GM13976 (cell line): ENCODE measurements at regions not wholly inside any gene's neighbourhood (a gene's known extent, or its start where the extent isn't known, plus 50 kb on each side); places are given as distances from the start of the nearest gene placed in this dataset.

Source experiments
- DNase-seq: peaks from one replicate; pipeline ENCODE4 v3.0.0; 2012; ENCODE audit warnings: low spot score
- in situ Hi-C: fragments of 300-500 bp; cut with MboI; formaldehyde crosslinking; loops from one replicate; pipeline ENCODE4 v1.12.0; 2022; ENCODE audit warnings: low sequenced_read_pairs, mixed read lengths, inconsistent platforms; ENCODE audit not compliant: unreplicated experiment
- TF ChIP-seq, protein P1 (sequence below): IDR thresholded peaks from 2 replicates; pipeline ENCODE4 v1.5.1; 2012; ENCODE audit warnings: borderline replicate concordance, mild to moderate bottlenecking; ENCODE audit not compliant: insufficient read depth; ENCODE audit errors: extremely low read depth, missing control alignments, control extremely low read depth

DNA sequence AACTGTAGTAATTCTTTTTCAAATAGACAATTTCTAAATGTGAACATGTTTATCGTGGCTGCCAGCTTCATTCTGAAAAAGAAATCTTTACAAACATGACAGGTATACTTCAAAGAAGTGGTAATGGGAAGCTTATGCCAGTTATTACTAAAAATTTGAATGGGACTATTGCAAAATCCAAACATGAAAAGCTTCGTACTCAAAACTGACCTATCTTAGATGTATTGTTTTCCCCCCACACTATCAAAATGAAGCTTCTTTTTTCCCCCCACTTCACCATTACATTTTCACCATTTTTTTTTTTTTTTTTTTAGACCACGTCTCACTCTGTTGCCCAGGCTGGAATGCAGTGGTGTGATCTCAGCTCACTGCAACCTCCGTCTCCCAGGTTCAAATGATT lies 50.4 kb upstream of the SERTAD2 start:
- in situ Hi-C loops: no loop called here
- no peak for DNase-seq
- TF ChIP-seq, protein P1, sequence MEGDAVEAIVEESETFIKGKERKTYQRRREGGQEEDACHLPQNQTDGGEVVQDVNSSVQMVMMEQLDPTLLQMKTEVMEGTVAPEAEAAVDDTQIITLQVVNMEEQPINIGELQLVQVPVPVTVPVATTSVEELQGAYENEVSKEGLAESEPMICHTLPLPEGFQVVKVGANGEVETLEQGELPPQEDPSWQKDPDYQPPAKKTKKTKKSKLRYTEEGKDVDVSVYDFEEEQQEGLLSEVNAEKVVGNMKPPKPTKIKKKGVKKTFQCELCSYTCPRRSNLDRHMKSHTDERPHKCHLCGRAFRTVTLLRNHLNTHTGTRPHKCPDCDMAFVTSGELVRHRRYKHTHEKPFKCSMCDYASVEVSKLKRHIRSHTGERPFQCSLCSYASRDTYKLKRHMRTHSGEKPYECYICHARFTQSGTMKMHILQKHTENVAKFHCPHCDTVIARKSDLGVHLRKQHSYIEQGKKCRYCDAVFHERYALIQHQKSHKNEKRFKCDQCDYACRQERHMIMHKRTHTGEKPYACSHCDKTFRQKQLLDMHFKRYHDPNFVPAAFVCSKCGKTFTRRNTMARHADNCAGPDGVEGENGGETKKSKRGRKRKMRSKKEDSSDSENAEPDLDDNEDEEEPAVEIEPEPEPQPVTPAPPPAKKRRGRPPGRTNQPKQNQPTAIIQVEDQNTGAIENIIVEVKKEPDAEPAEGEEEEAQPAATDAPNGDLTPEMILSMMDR: no peak

DNA sequence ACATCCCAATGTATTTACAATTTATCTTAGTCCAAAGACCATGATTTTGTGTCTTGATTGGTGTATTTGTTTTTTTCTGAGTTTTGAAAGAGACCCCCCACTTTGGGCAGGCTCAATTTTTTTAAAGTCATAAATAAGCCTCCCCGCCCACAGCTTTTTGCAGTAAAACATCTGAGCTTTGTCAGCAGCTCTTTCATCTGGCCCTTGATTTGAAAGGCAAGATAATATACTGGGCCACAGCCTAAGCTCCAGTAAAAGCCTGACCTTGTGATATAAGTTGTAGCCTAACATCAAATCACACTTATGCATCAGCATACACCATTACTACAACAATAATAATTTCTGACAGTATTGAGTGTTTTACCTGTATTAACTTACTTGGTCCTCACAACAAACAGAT lies 51.3 kb upstream of the SERTAD2 start:
- in situ Hi-C loops: no loop called here
- no peak for DNase-seq
- TF ChIP-seq, protein P1: no peak

DNA sequence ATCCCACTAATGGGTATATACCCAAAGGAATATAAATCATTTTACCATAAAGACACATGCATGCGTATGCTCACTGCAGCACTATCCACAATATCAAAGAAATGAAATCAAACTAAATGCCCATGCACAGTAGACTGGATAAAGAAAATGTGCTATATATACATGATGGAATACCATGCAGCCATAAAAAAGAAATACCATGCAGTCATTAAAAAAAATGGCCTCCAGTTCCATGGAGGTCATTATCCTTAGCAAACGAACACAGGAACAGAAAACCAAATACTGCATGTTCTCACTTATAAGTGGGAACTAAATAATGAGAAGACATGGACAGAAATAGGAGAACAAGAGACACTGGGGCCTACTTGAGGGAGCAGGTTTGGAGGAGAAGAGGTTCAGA lies 53.6 kb upstream of the SERTAD2 start:
- TF ChIP-seq, protein P1: no peak
- in situ Hi-C loops: no loop called here
- DNase-seq: no peak

DNA sequence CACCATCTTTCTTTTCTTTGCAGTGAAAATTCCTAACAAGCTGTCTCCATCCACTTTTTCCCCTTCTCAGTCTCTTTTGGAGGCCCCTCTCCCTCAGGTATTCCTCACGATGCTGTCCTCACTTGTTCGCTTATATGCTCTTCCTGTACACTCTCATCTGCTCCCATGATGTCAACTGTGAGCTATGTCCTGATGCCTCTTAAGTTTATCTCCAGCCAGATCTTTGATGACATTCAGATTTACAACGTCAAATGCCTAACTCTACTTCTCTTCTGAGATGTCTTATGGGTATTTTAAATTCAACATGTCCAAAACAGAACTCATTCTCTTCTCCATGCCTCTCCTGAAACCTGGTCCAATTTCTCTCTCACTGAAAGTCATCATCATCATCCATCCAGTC lies 55.1 kb upstream of the SERTAD2 start:
- DNase-seq: no peak
- TF ChIP-seq, protein P1: no peak
- in situ Hi-C loops: no loop called here

DNA sequence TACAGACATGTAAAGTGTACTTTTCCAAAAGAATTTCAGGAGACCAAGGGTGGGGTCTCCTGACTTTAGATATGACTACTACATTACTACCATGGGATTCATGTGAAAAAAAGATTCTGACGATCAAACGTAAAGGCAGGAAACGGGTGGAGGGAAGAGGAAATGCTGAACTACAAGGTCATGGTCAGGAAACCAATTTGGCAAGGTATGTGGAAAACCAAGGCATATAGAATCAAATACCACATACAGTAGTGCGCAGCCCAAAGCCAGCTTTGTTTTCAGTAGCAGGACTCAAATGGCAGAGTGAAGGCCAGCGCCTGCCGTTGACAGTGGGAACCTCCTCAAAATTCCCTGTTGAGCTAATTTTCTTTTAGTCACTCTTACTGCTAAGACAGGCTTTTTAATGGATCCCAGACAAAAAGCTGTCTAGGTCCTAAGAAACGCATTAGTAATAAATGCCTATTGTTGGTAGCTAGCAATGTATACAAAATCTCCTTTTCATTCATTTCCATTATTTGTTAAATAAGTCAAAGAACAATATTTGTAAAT lies 57.6 kb upstream of the SERTAD2 start:
- TF ChIP-seq, protein P1: no peak
- in situ Hi-C loops: no loop called here
- DNase-seq: no peak

DNA sequence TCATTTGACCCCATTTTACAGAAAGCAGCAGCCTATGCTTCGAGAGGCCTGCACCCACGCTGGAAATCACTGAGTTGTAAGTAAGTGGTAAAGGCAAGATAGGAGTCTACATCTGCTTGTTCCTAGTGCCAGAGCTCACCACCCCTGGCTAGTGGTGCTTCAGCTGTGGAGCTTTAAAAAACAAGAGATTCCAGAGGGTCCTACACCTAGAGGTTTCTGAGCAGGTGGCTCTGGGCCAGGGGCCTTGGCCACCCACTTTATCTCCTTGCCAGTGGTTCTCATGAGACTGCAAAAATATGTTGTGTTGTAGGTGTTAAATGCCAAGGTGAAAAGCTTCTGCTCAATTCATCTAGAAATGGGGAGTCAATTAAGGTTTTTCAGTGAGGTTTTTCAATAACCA lies 60.0 kb upstream of the SERTAD2 start:
- TF ChIP-seq, protein P1: no peak
- in situ Hi-C loops: no loop called here
- DNase-seq: no peak

DNA sequence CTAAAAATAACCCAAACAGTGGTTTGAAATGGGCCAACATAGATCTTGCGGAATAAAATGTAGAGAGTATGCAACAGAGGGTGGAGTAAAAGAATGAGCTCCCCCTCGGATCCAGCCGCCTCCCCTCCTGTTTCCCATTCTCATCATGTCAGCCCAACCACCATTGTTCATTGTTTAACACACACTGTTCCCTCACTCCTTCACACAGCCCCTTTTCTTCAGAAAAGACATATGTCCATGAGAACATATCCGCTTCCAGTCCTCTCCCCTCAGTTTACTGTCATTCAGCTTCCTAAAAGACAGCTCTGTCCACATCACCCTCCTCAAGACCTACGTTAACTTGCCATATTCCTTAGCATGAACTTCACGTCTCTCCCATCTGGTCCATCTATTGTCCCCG lies 62.9 kb upstream of the SERTAD2 start:
- TF ChIP-seq, protein P1: no peak
- DNase-seq: no peak
- in situ Hi-C loops: no loop called here
